Parathyroid adenoma (tissue), 2 donors: ENCODE measurements at regions not wholly inside any gene's neighbourhood (a gene's known extent, or its start where the extent isn't known, plus 50 kb on each side); places are given as distances from the start of the nearest gene placed in this dataset.

Source experiments
- H2AFZ ChIP-seq: fragments of 300-600 bp; sonication (generic); one replicate; pipeline ENCODE4 v1.7.0; 2017; ENCODE audit warnings: antibody characterized with exemption, mild to moderate bottlenecking
- H3K27ac ChIP-seq: fragments of 300-600 bp; sonication (generic); one replicate; pipeline ENCODE4 v1.7.0; 2017
- H3K27me3 ChIP-seq: fragments of 300-600 bp; sonication (generic); one replicate; pipeline ENCODE4 v1.7.0; 2017; ENCODE audit warnings: low read length; ENCODE audit not compliant: control insufficient read depth, insufficient read depth
- H3K36me3 ChIP-seq: fragments of 300-600 bp; sonication (generic); one replicate; pipeline ENCODE4 v1.7.0; 2017; ENCODE audit warnings: low read length; ENCODE audit not compliant: control insufficient read depth, insufficient read depth
- H3K4me1 ChIP-seq: fragments of 300-600 bp; sonication (generic); one replicate; pipeline ENCODE4 v1.7.0; 2017; ENCODE audit warnings: control low read depth
- H3K4me2 ChIP-seq: fragments of 300-600 bp; sonication (generic); one replicate; pipeline ENCODE4 v1.7.0; 2017; ENCODE audit warnings: low read length
- H3K4me3 ChIP-seq: fragments of 300-600 bp; sonication (generic); one replicate; pipeline ENCODE4 v1.7.0; 2017; ENCODE audit warnings: low read depth, low read length
- H3K79me2 ChIP-seq: fragments of 300-600 bp; sonication (generic); one replicate; pipeline ENCODE4 v1.7.0; 2017; ENCODE audit warnings: control low read depth
- H3K9ac ChIP-seq: fragments of 300-600 bp; sonication (generic); one replicate; pipeline ENCODE4 v1.7.0; 2017; ENCODE audit warnings: mild to moderate bottlenecking
- H3K9me3 ChIP-seq: fragments of 300-600 bp; sonication (generic); one replicate; pipeline ENCODE4 v1.7.0; 2017; ENCODE audit warnings: low read length; ENCODE audit not compliant: control insufficient read depth
- CTCF ChIP-seq: fragments of 300-600 bp; sonication (generic); IDR thresholded peaks from one replicate; pipeline ENCODE4 v1.7.0; 2017; ENCODE audit warnings: antibody characterized with exemption, mild to moderate bottlenecking
- donor health status: primary hyperparathyroidism.

- H3K4me2 ChIP-seq, result no peak overlapping the region
- no peaks in the 10 kb centered on the region for H3K4me1 ChIP-seq
- no peaks in the 10 kb centered on the region for H3K79me2 ChIP-seq
- H3K36me3 ChIP-seq, result no peaks in the 10 kb centered on the region
- no peak overlapping the region for H3K9ac ChIP-seq
- no peaks in the 10 kb centered on the region for H3K9me3 ChIP-seq
- H3K27me3 ChIP-seq, result no peaks in the 10 kb centered on the region
- no peak overlapping the region for H2AFZ ChIP-seq
- H3K27ac ChIP-seq, result no peak overlapping the region
- no peak overlapping the region for H3K4me3 ChIP-seq
- no peak for TF ChIP-seq CTCF
Observed at GRCh38 chr5:133780619-133781280, 168.4 kb upstream of the FSTL4 start.

DNA sequence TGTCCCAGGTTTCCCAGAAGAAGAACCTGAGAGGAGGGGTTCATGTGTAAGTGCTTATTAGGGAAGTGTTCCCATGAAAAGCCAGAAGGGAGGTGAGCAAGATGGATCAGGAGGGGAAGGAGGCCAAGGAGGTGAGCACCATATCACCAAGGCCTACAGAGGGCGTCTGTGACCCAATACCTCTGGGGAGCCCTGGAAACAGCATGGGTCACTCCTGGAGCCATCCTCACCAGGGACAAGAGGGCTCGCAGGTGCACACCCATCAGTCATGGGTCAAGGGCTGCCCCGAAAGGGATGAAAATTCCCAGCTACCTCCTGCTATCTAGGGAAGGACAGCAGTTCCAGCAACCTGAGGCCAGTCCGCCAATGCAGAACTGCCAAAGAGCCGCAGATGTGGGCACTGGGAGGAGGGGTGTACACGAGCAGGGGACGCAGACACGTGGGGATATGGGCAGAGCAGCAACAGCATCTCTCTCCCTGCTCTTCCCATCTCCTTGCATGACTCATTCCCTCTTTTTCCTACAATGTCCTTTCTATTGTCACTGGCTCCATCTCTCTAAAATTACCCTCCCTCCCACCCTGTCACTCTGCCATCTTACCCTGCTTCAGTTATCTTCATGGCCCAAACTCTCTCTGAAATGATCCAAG, 167.6 kb upstream of the FSTL4 start:
- H3K4me1 ChIP-seq, result no peaks in the 10 kb centered on the region
- no peaks in the 10 kb centered on the region for H3K36me3 ChIP-seq
- no peak overlapping the region for H3K4me2 ChIP-seq
- H3K79me2 ChIP-seq, result no peaks in the 10 kb centered on the region
- H2AFZ ChIP-seq, result no peak overlapping the region
- no peak overlapping the region for H3K4me3 ChIP-seq
- H3K27me3 ChIP-seq, result no peaks in the 10 kb centered on the region
- no peak overlapping the region for H3K9ac ChIP-seq
- H3K9me3 ChIP-seq, result no peaks in the 10 kb centered on the region
- no peak for TF ChIP-seq CTCF
- H3K27ac ChIP-seq, result no peak overlapping the region

DNA sequence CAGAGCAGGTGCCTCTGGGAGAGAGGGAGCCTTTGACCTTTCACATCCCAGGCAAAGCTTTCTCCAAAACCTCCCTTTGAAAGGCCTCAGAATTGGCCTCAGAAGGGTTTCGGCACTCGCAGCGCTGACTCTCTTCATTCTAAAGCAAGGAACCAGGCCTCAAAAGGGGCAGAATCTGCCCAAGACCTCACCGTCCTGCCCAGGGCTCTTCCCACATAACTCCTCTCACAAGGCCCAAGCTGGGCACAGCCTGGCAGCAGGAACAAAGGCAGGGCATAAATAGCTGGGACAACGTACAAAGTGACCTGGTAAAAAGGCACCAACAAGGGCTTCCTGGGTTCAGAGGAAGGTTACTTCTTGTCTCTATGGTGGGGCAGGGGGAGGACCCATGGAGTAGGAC, 166.3 kb upstream of the FSTL4 start:
- no peaks in the 10 kb centered on the region for H3K9me3 ChIP-seq
- H3K27me3 ChIP-seq, result no peaks in the 10 kb centered on the region
- H3K36me3 ChIP-seq, result no peaks in the 10 kb centered on the region
- H3K79me2 ChIP-seq, result no peaks in the 10 kb centered on the region
- H3K4me3 ChIP-seq, result no peak overlapping the region
- TF ChIP-seq CTCF, result no peak
- no peak overlapping the region for H2AFZ ChIP-seq
- H3K9ac ChIP-seq, result no peak overlapping the region
- H3K4me2 ChIP-seq, result no peak overlapping the region
- no peaks in the 10 kb centered on the region for H3K4me1 ChIP-seq
- H3K27ac ChIP-seq, result no peak overlapping the region

- Histone ChIP-seq H3K27ac (no peak overlapping the region), H3K9me3 (no peaks in the 10 kb centered on the region), H3K4me2 (no peak overlapping the region), H3K4me1 (no peaks in the 10 kb centered on the region), H3K4me3 (no peak overlapping the region), H3K9ac (no peak overlapping the region), H2AFZ (no peak overlapping the region), H3K27me3 (no peaks in the 10 kb centered on the region), H3K79me2 (no peaks in the 10 kb centered on the region), H3K36me3 (no peaks in the 10 kb centered on the region)
- TF ChIP-seq CTCF, result no peak
Observed at GRCh38 chr5:133777951-133778350, 165.6 kb upstream of the FSTL4 start.
